ENCODE measurements at regions not wholly inside any gene's neighbourhood (a gene's known extent, or its start where the extent isn't known, plus 50 kb on each side); places are given as distances from the start of the nearest gene placed in this dataset.

DNA sequence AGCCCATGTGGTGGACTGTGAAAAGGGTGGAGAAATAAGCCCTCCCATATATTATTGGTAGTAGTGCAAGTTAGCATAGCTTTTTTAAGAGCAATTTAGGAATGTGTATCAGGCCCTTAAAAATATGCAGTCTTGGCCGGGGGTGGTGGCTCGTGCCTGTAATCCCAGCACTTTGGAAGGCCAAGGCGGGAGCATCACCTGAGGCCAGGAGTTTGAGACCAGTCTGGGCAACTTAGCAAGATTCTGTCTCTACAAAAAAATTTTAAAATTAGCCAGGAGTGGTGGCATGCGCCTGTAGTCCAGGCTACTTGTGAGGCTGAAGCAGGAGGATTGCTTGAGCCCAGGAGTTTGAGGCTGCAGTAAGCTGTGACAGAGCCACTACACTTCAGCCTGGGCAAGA lies 64.2 kb upstream of the BCAT1 start:
- DNase-seq, result no peak
- 86 to 94% (median 93%) methylated on average over 4 of the region's 4 CpGs for WGBS, 4 donors
- Histone ChIP-seq H3K27ac (no peak overlapping the region), H3K4me1 (replicated peaks in 1 of 2) (no peaks in the 10 kb centered on the region), H3K36me3 (replicated peaks in 1 of 2) (no peaks in the 10 kb centered on the region), H3K27me3 (no peaks in the 10 kb centered on the region), H3K9me3 (replicated peaks in 1 of 3) (no peaks in the 10 kb centered on the region), H3K4me3 (no peak overlapping the region)
- TF ChIP-seq CTCF (IDR thresholded peaks at IDR 0.05) (no peak), POLR2A (IDR thresholded peaks at IDR 0.05) (no peak)
- intact Hi-C loops (cut with DNase I), result no loop called here

DNA sequence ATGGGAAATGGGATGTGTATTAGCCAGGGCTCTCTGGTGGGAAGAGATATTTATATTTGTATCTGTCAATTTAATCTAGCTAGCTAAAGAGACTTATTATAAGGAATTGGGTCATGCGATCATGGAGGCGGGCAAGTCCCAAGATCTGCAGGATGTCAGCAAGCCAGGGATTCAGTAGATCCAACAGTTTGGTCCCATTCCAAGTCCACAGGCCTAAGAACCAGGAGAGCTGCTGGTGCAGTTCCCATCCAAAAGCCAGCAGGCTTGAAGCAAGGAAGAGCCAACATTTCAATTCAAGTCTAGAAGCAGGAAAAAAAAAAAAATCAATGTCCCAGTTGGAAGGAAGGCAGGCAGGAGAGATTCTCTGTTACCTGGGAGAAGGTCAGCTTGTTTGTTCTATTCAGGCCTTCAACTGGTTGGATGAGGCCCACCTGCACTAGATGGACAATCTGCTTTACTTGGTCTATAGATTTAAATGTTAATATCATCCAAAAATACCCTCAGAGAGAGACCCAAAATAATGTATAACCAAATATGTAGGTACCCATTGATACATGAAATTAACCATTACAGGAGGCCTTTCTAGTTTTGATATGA lies 60.7 kb upstream of the BCAT1 start:
- DNase-seq, result no peak
- no peaks in the 10 kb centered on the region for H3K27me3 ChIP-seq
- intact Hi-C loops (cut with DNase I), result no loop called here
- H3K4me1 ChIP-seq (replicated peaks in 1 of 2), result no peaks in the 10 kb centered on the region
- H3K4me3 ChIP-seq, result no peak overlapping the region
- WGBS, 4 donors, result 85 to 96% (median 92%) methylated on average over 2 of the region's 2 CpGs
- TF ChIP-seq POLR2A (IDR thresholded peaks at IDR 0.05) (no peak), CTCF (IDR thresholded peaks at IDR 0.05) (no peak)
- no peaks in the 10 kb centered on the region for H3K9me3 ChIP-seq (replicated peaks in 1 of 3)
- H3K36me3 ChIP-seq (replicated peaks in 1 of 2), result no peaks in the 10 kb centered on the region
- H3K27ac ChIP-seq, result no peak overlapping the region

GRCh38 chr12:25005376-25005775 lies 56.5 kb upstream of the BCAT1 start:
- Histone ChIP-seq H3K36me3 (replicated peaks in 1 of 2) (no peaks in the 10 kb centered on the region), H3K4me3 (no peak overlapping the region), H3K27ac (no peak overlapping the region), H3K4me1 (replicated peaks in 1 of 2) (no peaks in the 10 kb centered on the region), H3K27me3 (no peaks in the 10 kb centered on the region), H3K9me3 (replicated peaks in 1 of 3) (no peaks in the 10 kb centered on the region)
- 82 to 90% (median 86%) methylated on average over 4 of the region's 4 CpGs for WGBS, 4 donors
- DNase-seq, result no peak
- intact Hi-C loops (cut with DNase I), result no loop called here
- TF ChIP-seq POLR2A (IDR thresholded peaks at IDR 0.05) (no peak), CTCF (IDR thresholded peaks at IDR 0.05) (no peak)

- no peak for DNase-seq
- Histone ChIP-seq H3K36me3 (replicated peaks in 1 of 2) (no peaks in the 10 kb centered on the region), H3K27me3 (no peaks in the 10 kb centered on the region), H3K9me3 (replicated peaks in 1 of 3) (no peaks in the 10 kb centered on the region), H3K4me3 (no peak overlapping the region), H3K4me1 (replicated peaks in 1 of 2) (no peaks in the 10 kb centered on the region), H3K27ac (no peak overlapping the region)
- WGBS, 4 donors, result 79 to 84% (median 83%) methylated on average over 7 of the region's 7 CpGs
- intact Hi-C loops (cut with DNase I), result no loop called here
- TF ChIP-seq POLR2A (IDR thresholded peaks at IDR 0.05) (no peak), CTCF (IDR thresholded peaks at IDR 0.05) (no peak)
Observed at GRCh38 chr12:25004447-25004846, 55.5 kb upstream of the BCAT1 start.
